Adrenal gland (tissue), 9 donors: ENCODE measurements at regions not wholly inside any gene's neighbourhood (a gene's known extent, or its start where the extent isn't known, plus 50 kb on each side); places are given as distances from the start of the nearest gene placed in this dataset.
A peak's percentile ranks its signal among the peaks of the same experiment; 100 is the strongest.
"Not testable (repeated sequence)": the region's sequence is repeated elsewhere in the genome, so short reads cannot be mapped to it uniquely, and the experiment has no call there.

Experiments used
- DNase-seq, 7 donors: peaks; one replicate each; pipeline ENCODE4 v3.0.0-alpha.2; 2019 to 2020
- H3K27ac ChIP-seq, 5 donors: fragments of 200-600 bp; sonication (generic) in 4 of 5; 1 replicate in 3 of 5; 2 replicates in 2 of 5; pipeline versions ENCODE4 v1.5.1 to v1.8.0; 2016 to 2020; ENCODE audit warnings: mild to moderate bottlenecking in 1 of 5
- H3K27me3 ChIP-seq: fragments of 200-600 bp; 2 replicates; pipeline ENCODE4 v1.8.0; 2021
- H3K36me3 ChIP-seq, 2 donors: fragments of 200-600 bp; replicated peaks in 1 of 2; 1 replicate in 1 of 2; 2 replicates in 1 of 2; pipeline versions ENCODE4 v1.5.1 to v1.8.0; 2018 to 2022
- H3K4me1 ChIP-seq, 2 donors: fragments of 200-600 bp; replicated peaks in 1 of 2; 1 replicate in 1 of 2; 2 replicates in 1 of 2; pipeline versions ENCODE4 v1.5.1 to v1.8.0; 2018 to 2021
- H3K4me3 ChIP-seq, 4 donors: fragments of 200-600 bp; sonication (generic) in 3 of 4; one replicate each; pipeline ENCODE4 v1.5.1; 2016 to 2018
- H3K9me3 ChIP-seq, 3 donors: fragments of 200-600 bp; sonication (generic) in 1 of 3; replicated peaks in 1 of 3; 1 replicate in 2 of 3; 2 replicates in 1 of 3; pipeline versions ENCODE4 v1.5.1 to v1.8.0; 2016 to 2021
- POLR2A ChIP-seq, 2 donors: fragments of 450-650 bp; IDR thresholded peaks; one replicate each; pipeline ENCODE4 v1.6.1; 2017; ENCODE audit warnings: antibody characterized with exemption in 2 of 2, mild to moderate bottlenecking in 2 of 2, moderate library complexity in 1 of 2
- WGBS, 4 donors: extraction: QIAGEN DNeasy Blood & Tissue Kit in 2 of 4; methylation state at CpG; one replicate each; pipeline versions ENCODE4 v1.1.5 to v1.1.7; 2013 to 2017; 5-methylcytosine and 5-hydroxymethylcytosine counted together
- intact Hi-C, 2 donors: fragments of 100-400 bp; cut with DNase I; formaldehyde crosslinking; loops; one replicate each; pipeline versions ENCODE4 v1.14.1 to v1.15.0; 2022 to 2023
- TF ChIP-seq, protein P1 (sequence below), 6 experiments: fragments of 450-650 bp in 4 of 6; fragments of 200-600 bp in 2 of 6; sonication (generic) in 1 of 6; IDR thresholded peaks; 1 replicate in 5 of 6; 2 replicates in 1 of 6; pipeline versions ENCODE4 v1.5.1 to v1.8.0; 2016 to 2021; ENCODE audit warnings: antibody characterized with exemption in 6 of 6, mild to moderate bottlenecking in 2 of 6, moderate library complexity in 1 of 6
- donor health status: healthy with polysubstance abuse.
- donor health status: Bipolar disorder and iron deficiency.
- donor health status: DM: yes; HTN: yes; CAD: no.
- donor health status: DM: no; HTN: no; CAD: no.
- donor health status: DM: no; HTN: no; CAD: no.

- Histone ChIP-seq H3K36me3 (no peaks in the 10 kb centered on the region), H3K27ac (no peak overlapping the region), H3K4me3 (no peak overlapping the region), H3K4me1 (no peaks in the 10 kb centered on the region), H3K9me3 (no peaks in the 10 kb centered on the region), H3K27me3 (no peaks in the 10 kb centered on the region)
- intact Hi-C loops = no loop called here
- TF ChIP-seq POLR2A (IDR thresholded peaks at IDR 0.05) = no peak
- TF ChIP-seq, protein P1, sequence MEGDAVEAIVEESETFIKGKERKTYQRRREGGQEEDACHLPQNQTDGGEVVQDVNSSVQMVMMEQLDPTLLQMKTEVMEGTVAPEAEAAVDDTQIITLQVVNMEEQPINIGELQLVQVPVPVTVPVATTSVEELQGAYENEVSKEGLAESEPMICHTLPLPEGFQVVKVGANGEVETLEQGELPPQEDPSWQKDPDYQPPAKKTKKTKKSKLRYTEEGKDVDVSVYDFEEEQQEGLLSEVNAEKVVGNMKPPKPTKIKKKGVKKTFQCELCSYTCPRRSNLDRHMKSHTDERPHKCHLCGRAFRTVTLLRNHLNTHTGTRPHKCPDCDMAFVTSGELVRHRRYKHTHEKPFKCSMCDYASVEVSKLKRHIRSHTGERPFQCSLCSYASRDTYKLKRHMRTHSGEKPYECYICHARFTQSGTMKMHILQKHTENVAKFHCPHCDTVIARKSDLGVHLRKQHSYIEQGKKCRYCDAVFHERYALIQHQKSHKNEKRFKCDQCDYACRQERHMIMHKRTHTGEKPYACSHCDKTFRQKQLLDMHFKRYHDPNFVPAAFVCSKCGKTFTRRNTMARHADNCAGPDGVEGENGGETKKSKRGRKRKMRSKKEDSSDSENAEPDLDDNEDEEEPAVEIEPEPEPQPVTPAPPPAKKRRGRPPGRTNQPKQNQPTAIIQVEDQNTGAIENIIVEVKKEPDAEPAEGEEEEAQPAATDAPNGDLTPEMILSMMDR (IDR thresholded peaks at IDR 0.05) = no peak
- no peak for DNase-seq
- WGBS, 4 donors = 41 to 59% (median 57%) methylated on average over 3 of the region's 3 CpGs
These were observed 151.5 kb downstream of the ISOC1 start for GRCh38 chr5:129246088-129246487.

- H3K4me1 ChIP-seq = no peaks in the 10 kb centered on the region
- intact Hi-C loops = no loop called here
- 75 to 78% (median 77%) methylated on average over 9 of the region's 9 CpGs for WGBS, 4 donors
- H3K9me3 ChIP-seq = no peaks in the 10 kb centered on the region
- no peaks in the 10 kb centered on the region for H3K27me3 ChIP-seq
- H3K27ac ChIP-seq = no peak overlapping the region
- no peaks in the 10 kb centered on the region for H3K36me3 ChIP-seq
- H3K4me3 ChIP-seq = no peak overlapping the region
- DNase-seq = no peak
- TF ChIP-seq POLR2A (IDR thresholded peaks at IDR 0.05) = no peak
- TF ChIP-seq, protein P1 (IDR thresholded peaks at IDR 0.05) = no peak
These were observed 155.3 kb downstream of the ISOC1 start for GRCh38 chr5:129249886-129250285.

GRCh38 chr5:129271308-129271707 lies 176.8 kb downstream of the ISOC1 start:
- 62 to 74% (median 67%) methylated on average over 2 of the region's 2 CpGs for WGBS, 4 donors
- no peak overlapping the region for H3K27ac ChIP-seq
- H3K27me3 ChIP-seq = no peaks in the 10 kb centered on the region
- TF ChIP-seq, protein P1 (IDR thresholded peaks at IDR 0.05) = peak in 1 of 6 experiments; percentile 7
- no peak for TF ChIP-seq POLR2A (IDR thresholded peaks at IDR 0.05)
- peak in 1 of 7 donors; percentile 13 for DNase-seq
- no peaks in the 10 kb centered on the region for H3K9me3 ChIP-seq
- intact Hi-C loops = no loop called here
- no peak overlapping the region for H3K4me3 ChIP-seq
- H3K4me1 ChIP-seq = no peaks in the 10 kb centered on the region
- no peaks in the 10 kb centered on the region for H3K36me3 ChIP-seq

- TF ChIP-seq, protein P1 (IDR thresholded peaks at IDR 0.05) = no peak
- TF ChIP-seq POLR2A (IDR thresholded peaks at IDR 0.05) = no peak
- WGBS, 4 donors = 89 to 98% (median 95%) methylated on average over 2 of the region's 2 CpGs
These were observed 176.1 kb upstream of the ADAMTS19 start for GRCh38 chr5:129284010-129284409.

DNA sequence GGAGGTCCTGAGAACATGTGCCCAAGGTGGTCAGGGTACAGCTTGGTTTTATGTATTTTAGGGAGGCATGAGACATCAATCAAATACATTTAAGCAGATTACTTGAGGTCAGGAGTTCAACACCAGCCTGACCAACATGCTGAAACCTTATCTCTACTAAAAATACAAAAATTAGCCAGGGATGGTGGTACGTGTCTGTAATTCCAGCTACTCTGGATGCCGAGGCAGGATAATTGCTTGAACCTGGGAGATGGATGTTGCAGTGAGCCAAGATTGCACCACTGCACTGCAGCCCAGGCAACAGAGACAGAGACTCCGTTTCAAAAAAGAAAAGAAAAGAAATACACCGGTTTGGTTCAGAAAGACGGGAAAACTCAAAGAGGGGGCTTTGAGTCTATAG lies 165.9 kb upstream of the ADAMTS19 start:
- DNase-seq, intact Hi-C loops, H3K9me3 ChIP-seq, H3K4me1 ChIP-seq, H3K27me3 ChIP-seq, H3K4me3 ChIP-seq, H3K36me3 ChIP-seq, H3K27ac ChIP-seq: not testable (repeated sequence)
- 72 to 82% (median 76%) methylated on average over 5 of the region's 5 CpGs for WGBS, 4 donors

More at GRCh38 chr5:129284010-129284409, 176.1 kb upstream of the ADAMTS19 start:
- no peaks in the 10 kb centered on the region for H3K4me1 ChIP-seq
- no peaks in the 10 kb centered on the region for H3K9me3 ChIP-seq
- no peak for DNase-seq
- H3K36me3 ChIP-seq = no peaks in the 10 kb centered on the region
- intact Hi-C loops = no loop called here
- H3K27me3 ChIP-seq = no peaks in the 10 kb centered on the region
- H3K27ac ChIP-seq = no peak overlapping the region
- H3K4me3 ChIP-seq = no peak overlapping the region
